ENCODE measurements at regions not wholly inside any gene's neighbourhood (a gene's known extent, or its start where the extent isn't known, plus 50 kb on each side); places are given as distances from the start of the nearest gene placed in this dataset.

DNA sequence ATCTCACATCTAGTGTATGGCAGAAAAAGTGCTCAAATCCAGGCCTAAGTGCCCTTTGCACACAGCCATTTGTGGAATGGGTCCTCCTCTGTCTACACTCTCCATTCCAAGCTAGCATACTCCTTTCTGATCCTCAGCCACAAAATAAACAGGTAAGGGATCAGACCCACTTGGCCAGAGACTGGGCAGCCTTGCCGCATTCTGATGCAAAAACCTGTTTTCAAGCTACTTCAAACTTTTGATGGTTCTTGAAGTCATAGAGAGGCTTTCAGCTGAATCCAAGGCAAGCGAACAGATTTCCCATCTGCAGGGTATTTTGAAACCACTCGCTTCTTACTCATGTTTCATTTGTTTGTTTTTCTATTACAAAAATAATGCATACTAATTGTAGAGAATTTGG, 136.6 kb upstream of the NAV2 start:
- Histone ChIP-seq H3K4me3 (replicated peaks; ENCODE audit: low read depth, low read length) (no peak overlapping the region), H3K36me3 (ENCODE audit: control insufficient read depth, insufficient read depth, low read length) (no peaks in the 10 kb centered on the region), H3K27me3 (replicated peaks; ENCODE audit: control insufficient read depth, insufficient read depth, low read length) (no peaks in the 10 kb centered on the region; the same call in 1 of the 2 replicates)
- no peak for DNase-seq (ENCODE audit: extremely low read depth, insufficient read length)
- TF ChIP-seq, protein P1, sequence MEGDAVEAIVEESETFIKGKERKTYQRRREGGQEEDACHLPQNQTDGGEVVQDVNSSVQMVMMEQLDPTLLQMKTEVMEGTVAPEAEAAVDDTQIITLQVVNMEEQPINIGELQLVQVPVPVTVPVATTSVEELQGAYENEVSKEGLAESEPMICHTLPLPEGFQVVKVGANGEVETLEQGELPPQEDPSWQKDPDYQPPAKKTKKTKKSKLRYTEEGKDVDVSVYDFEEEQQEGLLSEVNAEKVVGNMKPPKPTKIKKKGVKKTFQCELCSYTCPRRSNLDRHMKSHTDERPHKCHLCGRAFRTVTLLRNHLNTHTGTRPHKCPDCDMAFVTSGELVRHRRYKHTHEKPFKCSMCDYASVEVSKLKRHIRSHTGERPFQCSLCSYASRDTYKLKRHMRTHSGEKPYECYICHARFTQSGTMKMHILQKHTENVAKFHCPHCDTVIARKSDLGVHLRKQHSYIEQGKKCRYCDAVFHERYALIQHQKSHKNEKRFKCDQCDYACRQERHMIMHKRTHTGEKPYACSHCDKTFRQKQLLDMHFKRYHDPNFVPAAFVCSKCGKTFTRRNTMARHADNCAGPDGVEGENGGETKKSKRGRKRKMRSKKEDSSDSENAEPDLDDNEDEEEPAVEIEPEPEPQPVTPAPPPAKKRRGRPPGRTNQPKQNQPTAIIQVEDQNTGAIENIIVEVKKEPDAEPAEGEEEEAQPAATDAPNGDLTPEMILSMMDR (IDR thresholded peaks at IDR 0.05; ENCODE audit: insufficient read depth, low read length, poor library complexity, severe bottlenecking) = no peak

DNA sequence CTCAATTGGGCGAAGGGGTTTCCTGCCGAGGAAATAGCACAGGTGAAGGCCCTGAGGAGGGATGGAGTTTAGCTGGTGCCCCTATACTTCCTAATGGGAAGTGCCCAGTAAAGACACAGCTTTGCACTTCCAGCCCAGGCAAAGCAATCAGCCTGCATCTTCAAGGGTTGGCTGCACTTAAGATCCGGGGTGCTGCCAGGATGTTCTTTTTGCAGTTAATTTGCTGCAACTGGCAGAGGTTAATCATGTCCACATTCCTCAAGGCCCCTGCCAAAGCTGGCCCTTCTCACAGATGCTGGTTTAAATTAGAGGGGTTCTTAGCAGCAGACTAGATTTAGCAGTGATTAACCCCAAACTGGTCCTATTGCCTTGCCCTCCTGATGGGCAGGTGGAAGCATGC, 137.7 kb upstream of the NAV2 start:
- TF ChIP-seq, protein P1 (IDR thresholded peaks at IDR 0.05; ENCODE audit: insufficient read depth, low read length, poor library complexity, severe bottlenecking) = no peak
- H3K27me3 ChIP-seq (replicated peaks; ENCODE audit: control insufficient read depth, insufficient read depth, low read length) = no peaks in the 10 kb centered on the region; the same call in 1 of the 2 replicates
- H3K36me3 ChIP-seq (ENCODE audit: control insufficient read depth, insufficient read depth, low read length) = no peaks in the 10 kb centered on the region
- DNase-seq (ENCODE audit: extremely low read depth, insufficient read length) = no peak
- H3K4me3 ChIP-seq (replicated peaks; ENCODE audit: low read depth, low read length) = no peak overlapping the region

DNA sequence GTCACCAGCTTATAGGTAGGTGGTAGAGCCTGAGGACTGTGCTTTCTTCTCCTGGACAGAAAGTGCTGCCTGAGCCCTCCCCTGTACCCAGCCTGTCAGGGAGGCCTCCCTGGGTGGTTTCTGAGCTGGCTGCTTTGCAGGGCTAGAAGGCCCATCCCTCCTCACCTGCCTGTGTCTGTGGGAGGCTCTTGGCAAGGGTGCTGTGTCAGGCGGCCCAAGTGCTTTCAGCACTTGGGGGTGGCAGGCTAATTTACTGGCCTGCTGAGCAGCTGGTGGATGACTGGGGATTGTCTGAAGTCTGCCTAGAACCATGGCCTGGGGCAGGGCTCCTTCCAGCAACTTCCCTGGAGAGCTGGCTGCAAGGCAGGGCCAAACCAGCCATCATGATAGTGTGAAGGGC, 139.0 kb upstream of the NAV2 start:
- no peaks in the 10 kb centered on the region; the same call in 1 of the 2 replicates for H3K27me3 ChIP-seq (replicated peaks; ENCODE audit: control insufficient read depth, insufficient read depth, low read length)
- DNase-seq (ENCODE audit: extremely low read depth, insufficient read length) = no peak
- no peaks in the 10 kb centered on the region for H3K36me3 ChIP-seq (ENCODE audit: control insufficient read depth, insufficient read depth, low read length)
- no peak overlapping the region for H3K4me3 ChIP-seq (replicated peaks; ENCODE audit: low read depth, low read length)
- TF ChIP-seq, protein P1 (IDR thresholded peaks at IDR 0.05; ENCODE audit: insufficient read depth, low read length, poor library complexity, severe bottlenecking) = no peak

DNA sequence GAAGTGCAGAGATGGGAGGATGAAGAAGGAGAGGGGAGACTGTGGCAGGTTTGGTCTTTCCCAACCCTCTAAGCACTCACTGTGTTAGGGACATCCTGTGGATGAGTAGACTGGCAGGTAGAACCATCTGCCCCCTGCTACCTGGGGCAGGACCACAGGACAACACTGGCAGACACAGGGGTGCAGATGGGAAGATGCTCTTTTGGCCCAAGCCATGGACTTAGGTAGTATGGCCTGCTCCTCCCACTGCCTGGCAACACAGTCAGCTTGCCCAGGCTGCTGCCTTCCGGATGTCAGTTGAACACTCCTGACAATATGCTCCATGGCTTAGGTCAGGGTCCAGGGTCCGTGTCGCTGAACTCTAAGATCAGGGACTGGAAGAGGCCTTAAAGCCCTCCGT, 140.7 kb upstream of the NAV2 start:
- H3K4me3 ChIP-seq (replicated peaks; ENCODE audit: low read depth, low read length) = no peak overlapping the region
- TF ChIP-seq, protein P1 (IDR thresholded peaks at IDR 0.05; ENCODE audit: insufficient read depth, low read length, poor library complexity, severe bottlenecking) = no peak
- H3K36me3 ChIP-seq (ENCODE audit: control insufficient read depth, insufficient read depth, low read length) = no peaks in the 10 kb centered on the region
- no peak for DNase-seq (ENCODE audit: extremely low read depth, insufficient read length)
- no peaks in the 10 kb centered on the region for H3K27me3 ChIP-seq (replicated peaks; ENCODE audit: control insufficient read depth, insufficient read depth, low read length)

DNA sequence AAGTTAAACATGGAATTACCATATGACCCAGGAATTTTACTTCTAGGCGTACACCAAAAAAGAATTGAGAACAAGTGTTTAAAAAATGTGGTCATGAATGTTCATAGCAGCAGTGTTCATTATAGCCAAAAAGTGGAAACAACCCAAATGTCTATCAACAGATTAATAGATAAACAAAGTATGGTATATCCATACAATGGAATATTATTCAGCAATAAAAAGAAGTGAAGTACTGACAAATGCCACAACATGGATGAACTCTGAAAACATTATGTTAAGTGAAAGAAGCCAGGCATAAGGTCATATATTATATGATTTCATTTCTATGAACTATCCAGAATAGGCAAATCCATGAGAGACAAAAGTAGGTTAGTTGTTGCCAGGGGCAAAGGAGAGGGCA, 141.7 kb upstream of the NAV2 start:
- Histone ChIP-seq H3K36me3 (ENCODE audit: control insufficient read depth, insufficient read depth, low read length) (no peaks in the 10 kb centered on the region), H3K27me3 (replicated peaks; ENCODE audit: control insufficient read depth, insufficient read depth, low read length) (no peaks in the 10 kb centered on the region)

More for the DNA sequence above, 141.7 kb upstream of the NAV2 start:
- TF ChIP-seq, protein P1 (IDR thresholded peaks at IDR 0.05; ENCODE audit: insufficient read depth, low read length, poor library complexity, severe bottlenecking) = no peak
- DNase-seq (ENCODE audit: extremely low read depth, insufficient read length) = no peak
- no peak overlapping the region for H3K4me3 ChIP-seq (replicated peaks; ENCODE audit: low read depth, low read length)
